H1 (cell line): ENCODE measurements at regions not wholly inside any gene's neighbourhood (a gene's known extent, or its start where the extent isn't known, plus 50 kb on each side); places are given as distances from the start of the nearest gene placed in this dataset.

ENCODE experiments used
- CTCF ChIA-PET: fragments of 300-600 bp; sonication (Branson Sonifier 250); formaldehyde crosslinking; loops from one replicate; lab custom pipeline; 2021; ENCODE audit not compliant: partially characterized antibody; lab: Charles Lee
- POLR2A ChIA-PET: fragments of 300-600 bp; sonication (Branson Sonifier 250); formaldehyde crosslinking; loops from one replicate; lab custom pipeline; 2021; ENCODE audit warnings: inconsistent platforms; ENCODE audit not compliant: partially characterized antibody; lab: Charles Lee
- DNase-seq, 2 experiments: peaks; one replicate each; pipeline versions ENCODE4 v3.0.0 to v3.0.0-alpha.2; 2010 to 2022; ENCODE audit warnings: low spot score in 2 of 2, low read depth in 1 of 2, mixed read lengths in 1 of 2
- FAIRE-seq: peaks from 2 replicates; lab custom pipeline; 2011; peaks lifted over from hg19 to GRCh38; lab: Jason Lieb, UNC
- H2AFZ ChIP-seq: 2 replicates; pipeline ENCODE4 v1.8.1; 2012; ENCODE audit warnings: low read length, inconsistent platforms
- H2AK5ac ChIP-seq: 2 replicates; pipeline ENCODE4 v1.6.1; 2013; ENCODE audit warnings: low read depth, low read length
- H2BK120ac ChIP-seq: replicated peaks from 2 replicates; pipeline ENCODE3; 2013; ENCODE audit warnings: low read depth, low read length, inconsistent platforms
- H2BK12ac ChIP-seq: 2 replicates; pipeline ENCODE4 v1.6.1; 2013; ENCODE audit warnings: low read depth, low read length
- H2BK15ac ChIP-seq: 2 replicates; pipeline ENCODE4 v1.6.1; 2013; ENCODE audit warnings: low read length
- H2BK20ac ChIP-seq: 2 replicates; pipeline ENCODE4 v1.6.1; 2013; ENCODE audit warnings: low read length
- H2BK5ac ChIP-seq: 2 replicates; pipeline ENCODE4 v1.6.1; 2013; ENCODE audit warnings: low read depth, low read length
- H3K14ac ChIP-seq: 2 replicates; pipeline ENCODE4 v1.6.1; 2013; ENCODE audit warnings: inconsistent platforms; ENCODE audit not compliant: insufficient read length
- H3K18ac ChIP-seq: 2 replicates; pipeline ENCODE4 v1.6.1; 2013; ENCODE audit warnings: low read length; ENCODE audit errors: extremely low read depth
- H3K23ac ChIP-seq: 2 replicates; pipeline ENCODE4 v1.6.1; 2013; ENCODE audit warnings: inconsistent platforms; ENCODE audit not compliant: insufficient read length
- H3K23me2 ChIP-seq: 2 replicates; pipeline ENCODE4 v1.6.1; 2013; ENCODE audit warnings: low read depth, low read length
- H3K27ac ChIP-seq: 2 replicates; pipeline ENCODE4 v1.6.1; 2011; ENCODE audit warnings: low read depth, low read length, inconsistent platforms
- H3K27me3 ChIP-seq, 4 experiments: replicated peaks in 1 of 4; 1 replicate in 1 of 4; 2 replicates in 3 of 4; pipeline versions ENCODE4 v1.6.1 to v1.8.1; 2011 to 2013; ENCODE audit warnings: low read length in 3 of 4, mild to moderate bottlenecking in 3 of 4, inconsistent platforms in 2 of 4, mixed read lengths in 2 of 4, moderate library complexity in 1 of 4; ENCODE audit not compliant: control insufficient read depth in 3 of 4, insufficient read depth in 3 of 4; ENCODE audit errors: extremely low read depth in 1 of 4
- H3K36me3 ChIP-seq, 4 experiments: 2 replicates each; pipeline versions ENCODE4 v1.6.1 to v1.8.1; 2011 to 2013; ENCODE audit warnings: mild to moderate bottlenecking in 4 of 4, low read length in 3 of 4, moderate library complexity in 2 of 4, control low read depth in 1 of 4, inconsistent platforms in 1 of 4; ENCODE audit not compliant: insufficient read depth in 4 of 4, control insufficient read depth in 2 of 4
- H3K4ac ChIP-seq: replicated peaks from 2 replicates; pipeline ENCODE3; 2013; ENCODE audit warnings: low read length, low read depth, mixed read lengths, inconsistent platforms; ENCODE audit not compliant: insufficient read length
- H3K4me1 ChIP-seq, 4 experiments: replicated peaks in 1 of 4; 1 replicate in 1 of 4; 2 replicates in 3 of 4; pipeline versions ENCODE4 v1.6.1 to v1.8.1; 2011 to 2013; ENCODE audit warnings: low read length in 3 of 4, inconsistent platforms in 2 of 4, mixed read lengths in 1 of 4; ENCODE audit not compliant: insufficient read depth in 4 of 4, control insufficient read depth in 3 of 4
- H3K4me2 ChIP-seq, 2 experiments: 2 replicates each; pipeline versions ENCODE4 v1.6.1 to v1.8.1; 2011 to 2013; ENCODE audit warnings: low read depth in 2 of 2, low read length in 2 of 2, control low read depth in 1 of 2, inconsistent platforms in 1 of 2, mild to moderate bottlenecking in 1 of 2; ENCODE audit not compliant: insufficient read depth in 1 of 2
- H3K4me3 ChIP-seq, 4 experiments: fragments of 200-600, 300-600 bp in 1 of 4; sonication (generic), shearing (Covaris generic), sonication (Bioruptor Twin) in 1 of 4; 2 replicates each; pipeline versions ENCODE4 v1.5.1 to v1.8.1; 2011 to 2016; ENCODE audit warnings: low read length in 4 of 4, low read depth in 3 of 4, control low read depth in 2 of 4, inconsistent platforms in 2 of 4, mild to moderate bottlenecking in 2 of 4, mixed read lengths in 1 of 4, moderate library complexity in 1 of 4; ENCODE audit not compliant: insufficient read depth in 2 of 4; ENCODE audit errors: extremely low read depth in 1 of 4
- H3K56ac ChIP-seq: replicated peaks from 2 replicates; pipeline ENCODE3; 2013; ENCODE audit warnings: low read depth, mild to moderate bottlenecking, mixed read lengths, low read length, inconsistent platforms; ENCODE audit not compliant: insufficient read length
- H3K79me1 ChIP-seq: 2 replicates; pipeline ENCODE4 v1.6.1; 2013; ENCODE audit warnings: low read depth, low read length, control low read depth
- H3K79me2 ChIP-seq, 2 experiments: 2 replicates each; pipeline versions ENCODE4 v1.6.1 to v1.8.1; 2012 to 2013; ENCODE audit warnings: low read length in 2 of 2, mild to moderate bottlenecking in 2 of 2, inconsistent platforms in 1 of 2; ENCODE audit not compliant: insufficient read depth in 2 of 2, control insufficient read depth in 1 of 2
- H3K9ac ChIP-seq, 4 experiments: replicated peaks in 1 of 4; 1 replicate in 1 of 4; 2 replicates in 3 of 4; pipeline versions ENCODE4 v1.6.1 to v1.8.1; 2011 to 2013; ENCODE audit warnings: low read depth in 3 of 4, low read length in 3 of 4, control low read depth in 2 of 4, mild to moderate bottlenecking in 2 of 4, moderate library complexity in 2 of 4, inconsistent platforms in 1 of 4; ENCODE audit errors: extremely low read depth in 1 of 4
- H3K9me3 ChIP-seq, 2 experiments: 2 replicates each; pipeline versions ENCODE4 v1.6.1 to v1.8.1; 2012 to 2013; ENCODE audit warnings: mild to moderate bottlenecking in 2 of 2, moderate library complexity in 2 of 2, control low read depth in 1 of 2, inconsistent platforms in 1 of 2, low read depth in 1 of 2, low read length in 1 of 2, mixed read lengths in 1 of 2; ENCODE audit not compliant: insufficient read depth in 2 of 2
- H4K20me1 ChIP-seq, 2 experiments: replicated peaks in 1 of 2; 2 replicates each; pipeline versions ENCODE3 to v1.8.1; 2011 to 2013; ENCODE audit warnings: inconsistent platforms in 2 of 2, low read length in 2 of 2, mild to moderate bottlenecking in 1 of 2; ENCODE audit not compliant: insufficient read depth in 2 of 2, control insufficient read depth in 1 of 2
- H4K5ac ChIP-seq: 2 replicates; pipeline ENCODE4 v1.6.1; 2013; ENCODE audit warnings: low read length, low read depth, mixed read lengths, inconsistent platforms; ENCODE audit not compliant: insufficient read length
- H4K8ac ChIP-seq: 2 replicates; pipeline ENCODE4 v1.8.0; 2013; ENCODE audit warnings: mild to moderate bottlenecking, moderate library complexity, low read length, inconsistent platforms; ENCODE audit not compliant: insufficient read depth; ENCODE audit errors: extremely low read depth
- H4K91ac ChIP-seq: replicated peaks from 2 replicates; pipeline ENCODE3; 2013; ENCODE audit warnings: low read length, mixed read lengths, inconsistent platforms; ENCODE audit not compliant: insufficient read length
- BRCA1 ChIP-seq: IDR thresholded peaks from 2 replicates; pipeline ENCODE4 v1.6.1; 2012; ENCODE audit warnings: low read depth, low read length, improper control_type of control experiment
- NANOG ChIP-seq: IDR thresholded peaks from 2 replicates; pipeline ENCODE4 v1.6.1; 2011; ENCODE audit warnings: low read length, low read depth, mild to moderate bottlenecking, inconsistent platforms; ENCODE audit not compliant: insufficient read depth, poor library complexity, severe bottlenecking
- NRF1 ChIP-seq: IDR thresholded peaks from 2 replicates; pipeline ENCODE4 v1.6.1; 2011; ENCODE audit warnings: mild to moderate bottlenecking, low read depth, low read length, improper control_type of control experiment
- WGBS, 2 experiments: shearing (Covaris generic) in 1 of 2; methylation state at CpG; one replicate each; pipeline versions ENCODE4 v1.1.6 to v1.1.7; 2013 to 2015; ENCODE audit warnings: low lambda C conversion rate in 2 of 2, mixed read lengths in 2 of 2, inconsistent platforms in 1 of 2, low coverage in 1 of 2, missing lambda C conversion rate in 1 of 2; ENCODE audit not compliant: insufficient replicate concordance in 2 of 2, insufficient coverage in 1 of 2, insufficient read length in 1 of 2; ENCODE audit errors: extremely low coverage in 1 of 2, missing lambda C conversion rate in 1 of 2; 5-methylcytosine and 5-hydroxymethylcytosine counted together

GRCh38 chr2:220775856-220776488 lies 796.1 kb downstream of the EPHA4 start:
- H3K4me1 ChIP-seq, result peaks cover 0 to 3% (median 0%) of the 10 kb centered on the region in 4 experiments; a peak in 2 of 7 replicates
- H4K20me1 ChIP-seq, result no peaks in the 10 kb centered on the region
- no peak overlapping the region for H3K4ac ChIP-seq
- no peak for DNase-seq
- no peak overlapping the region for H3K23ac ChIP-seq
- no peak overlapping the region for H3K4me2 ChIP-seq
- ChIA-PET POLR2A (no interaction called here), CTCF (interaction anchor here (0.5 kb wide), 1 partner anchor 255 kb away, joined by 4 read pairs; no protein-coding TSS in a partner anchor)
- no peak overlapping the region for H2BK20ac ChIP-seq
- no peak overlapping the region for H2BK12ac ChIP-seq
- H4K8ac ChIP-seq, result no peak overlapping the region
- H4K5ac ChIP-seq, result no peak overlapping the region
- no peaks in the 10 kb centered on the region for H3K79me1 ChIP-seq
- H3K56ac ChIP-seq, result no peak overlapping the region
- H3K27me3 ChIP-seq, result peaks cover 0 to 4% (median 3%) of the 10 kb centered on the region in 4 experiments; a peak in 3 of 7 replicates
- H3K27ac ChIP-seq, result no peak overlapping the region
- FAIRE-seq, result peak; percentile 32
- TF ChIP-seq BRCA1 (no peak), NRF1 (no peak), NANOG (peak; percentile 74)
- H3K79me2 ChIP-seq, result no peaks in the 10 kb centered on the region
- H2BK120ac ChIP-seq, result no peak overlapping the region
- no peak overlapping the region for H3K4me3 ChIP-seq
- H2AK5ac ChIP-seq, result no peak overlapping the region
- H2BK5ac ChIP-seq, result no peak overlapping the region
- no peaks in the 10 kb centered on the region for H3K23me2 ChIP-seq
- no peak overlapping the region for H2BK15ac ChIP-seq
- WGBS, 2 experiments, result 78% methylated on average over 2 of the region's 2 CpGs; no CpG with 5 or more reads in 1 of the 2 experiments
- H2AFZ ChIP-seq, result no peak overlapping the region
- no peak overlapping the region for H3K18ac ChIP-seq
- no peak overlapping the region for H4K91ac ChIP-seq
- H3K9me3 ChIP-seq, result 0 out of 4 replicates have a peak, but pooled peaks cover 0 to 2% of the 10 kb centered on the region in 2 experiments
- no peaks in the 10 kb centered on the region for H3K36me3 ChIP-seq
- no peak overlapping the region for H3K9ac ChIP-seq
- H3K14ac ChIP-seq, result no peak overlapping the region
